BE2C (cell line): ENCODE measurements at regions not wholly inside any gene's neighbourhood (a gene's known extent, or its start where the extent isn't known, plus 50 kb on each side); places are given as distances from the start of the nearest gene placed in this dataset.

Source experiments
- DNase-seq: peaks from one replicate; pipeline ENCODE4 v3.0.0-alpha.2; 2020
- H3K27me3 ChIP-seq: fragments of 250-450 bp; sonication (Bioruptor Pico); 2 replicates; pipeline ENCODE4 v1.5.1; 2020; ENCODE audit warnings: mild to moderate bottlenecking
- H3K36me3 ChIP-seq: fragments of 250-450 bp; sonication (Bioruptor Pico); 2 replicates; pipeline ENCODE4 v1.5.1; 2020; ENCODE audit warnings: mild to moderate bottlenecking
- H3K4me1 ChIP-seq: fragments of 250-450 bp; sonication (Bioruptor Pico); 2 replicates; pipeline ENCODE4 v1.5.1; 2020
- H3K4me3 ChIP-seq: 2 replicates; pipeline ENCODE4 v1.5.1; 2011; ENCODE audit warnings: low read depth, low read length
- H3K9me3 ChIP-seq: fragments of 250-450 bp; sonication (Bioruptor Pico); 2 replicates; pipeline ENCODE4 v1.5.1; 2020
- CTCF ChIP-seq: IDR thresholded peaks from 2 replicates; pipeline ENCODE4 v1.5.1; 2012; ENCODE audit warnings: mild to moderate bottlenecking, low read depth, low read length

- no peak for TF ChIP-seq CTCF
- Histone ChIP-seq H3K27me3 (no peaks in the 10 kb centered on the region), H3K36me3 (no peaks in the 10 kb centered on the region), H3K4me1 (no peaks in the 10 kb centered on the region), H3K4me3 (no peak overlapping the region), H3K9me3 (no peaks in the 10 kb centered on the region)
- no peak for DNase-seq
Measured at GRCh38 chr2:75284345-75284744, 85.0 kb upstream of the TACR1 start.

- H3K4me1 ChIP-seq, result no peaks in the 10 kb centered on the region
- DNase-seq, result no peak
- no peaks in the 10 kb centered on the region for H3K9me3 ChIP-seq
- H3K36me3 ChIP-seq, result no peaks in the 10 kb centered on the region
- H3K27me3 ChIP-seq, result no peaks in the 10 kb centered on the region
- H3K4me3 ChIP-seq, result no peak overlapping the region
- no peak for TF ChIP-seq CTCF
Measured at GRCh38 chr2:75278821-75279379, 79.6 kb upstream of the TACR1 start.

GRCh38 chr2:75278314-75278713 is 79.0 kb upstream of the TACR1 start:
- Histone ChIP-seq H3K4me3 (no peak overlapping the region), H3K4me1 (no peaks in the 10 kb centered on the region), H3K27me3 (no peaks in the 10 kb centered on the region), H3K36me3 (no peaks in the 10 kb centered on the region), H3K9me3 (no peaks in the 10 kb centered on the region)
- no peak for TF ChIP-seq CTCF
- no peak for DNase-seq

- no peaks in the 10 kb centered on the region for H3K9me3 ChIP-seq
- no peaks in the 10 kb centered on the region for H3K27me3 ChIP-seq
- no peaks in the 10 kb centered on the region for H3K4me1 ChIP-seq
- no peak for TF ChIP-seq CTCF
- no peak for DNase-seq
- H3K36me3 ChIP-seq, result no peaks in the 10 kb centered on the region
- no peak overlapping the region for H3K4me3 ChIP-seq
Measured at GRCh38 chr2:75277111-75277510, 77.8 kb upstream of the TACR1 start.

GRCh38 chr2:75276093-75277029 is 77.0 kb upstream of the TACR1 start:
- Histone ChIP-seq H3K9me3 (no peaks in the 10 kb centered on the region), H3K27me3 (no peaks in the 10 kb centered on the region), H3K4me1 (no peaks in the 10 kb centered on the region), H3K36me3 (no peaks in the 10 kb centered on the region), H3K4me3 (no peak overlapping the region)
- DNase-seq, result no peak
- no peak for TF ChIP-seq CTCF

GRCh38 chr2:75274936-75275335 is 75.6 kb upstream of the TACR1 start:
- Histone ChIP-seq H3K27me3 (no peaks in the 10 kb centered on the region), H3K4me1 (no peaks in the 10 kb centered on the region), H3K36me3 (no peaks in the 10 kb centered on the region), H3K4me3 (no peak overlapping the region), H3K9me3 (no peaks in the 10 kb centered on the region)
- DNase-seq, result no peak
- TF ChIP-seq CTCF, result no peak
